SKM-1 treated with dmso at 0.1 percent for 144 hours (cell line): ENCODE measurements at regions not wholly inside any gene's neighbourhood (a gene's known extent, or its start where the extent isn't known, plus 50 kb on each side); places are given as distances from the start of the nearest gene placed in this dataset.
"Not testable (repeated sequence)": the region's sequence is repeated elsewhere in the genome, so short reads cannot be mapped to it uniquely, and the experiment has no call there.

Source experiments
- DNase-seq: peaks from one replicate; lab custom pipeline; 2025; ENCODE audit not compliant: unreplicated experiment; lab: John Stamatoyannopoulos, UW

- DNase-seq = no peak
Observed at GRCh38 chr5:87034557-87034956, 233.1 kb upstream of the RASA1 start.

DNA sequence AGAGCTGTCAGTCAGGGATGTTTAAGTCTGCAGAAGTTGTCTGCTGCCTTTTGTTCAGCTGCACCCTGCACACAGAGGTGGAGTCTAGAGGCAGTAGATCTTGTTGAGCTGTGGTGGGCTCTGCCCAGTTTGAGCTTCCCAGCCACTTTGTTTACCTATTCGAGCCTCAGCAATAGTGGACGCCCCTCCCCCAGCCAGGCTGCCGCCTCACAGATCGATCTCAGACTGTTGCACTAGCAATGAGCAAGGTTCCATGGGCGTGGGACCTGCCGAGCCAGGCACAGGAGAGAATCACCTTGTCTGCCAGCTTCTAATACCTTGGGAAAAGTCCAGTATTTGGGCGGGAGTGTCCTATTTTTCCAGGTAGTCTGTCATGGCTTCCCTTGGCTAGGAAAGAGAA lies 225.1 kb upstream of the RASA1 start:
- DNase-seq = no peak

DNA sequence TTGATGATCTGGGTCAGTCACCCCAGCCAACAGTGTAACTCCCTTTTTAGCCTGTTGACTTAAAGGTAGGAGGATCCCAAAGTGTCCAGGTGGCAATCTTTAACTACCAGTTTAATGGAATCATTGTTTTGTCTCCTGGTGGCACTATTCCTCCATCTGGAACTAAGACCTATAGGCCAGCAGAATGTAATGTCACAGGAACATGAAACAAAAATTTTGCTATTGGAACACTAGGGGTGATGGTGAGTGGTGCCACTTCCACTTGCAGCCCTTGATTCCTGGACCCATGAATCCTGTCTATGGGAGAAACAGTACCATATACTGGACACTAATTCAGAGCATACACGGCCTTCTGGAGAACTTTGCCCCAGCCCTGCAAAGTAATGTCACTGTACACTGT lies 219.5 kb upstream of the RASA1 start:
- DNase-seq = no peak

- DNase-seq = not testable (repeated sequence)
Observed at GRCh38 chr5:87049012-87049411, 218.7 kb upstream of the RASA1 start.

DNA sequence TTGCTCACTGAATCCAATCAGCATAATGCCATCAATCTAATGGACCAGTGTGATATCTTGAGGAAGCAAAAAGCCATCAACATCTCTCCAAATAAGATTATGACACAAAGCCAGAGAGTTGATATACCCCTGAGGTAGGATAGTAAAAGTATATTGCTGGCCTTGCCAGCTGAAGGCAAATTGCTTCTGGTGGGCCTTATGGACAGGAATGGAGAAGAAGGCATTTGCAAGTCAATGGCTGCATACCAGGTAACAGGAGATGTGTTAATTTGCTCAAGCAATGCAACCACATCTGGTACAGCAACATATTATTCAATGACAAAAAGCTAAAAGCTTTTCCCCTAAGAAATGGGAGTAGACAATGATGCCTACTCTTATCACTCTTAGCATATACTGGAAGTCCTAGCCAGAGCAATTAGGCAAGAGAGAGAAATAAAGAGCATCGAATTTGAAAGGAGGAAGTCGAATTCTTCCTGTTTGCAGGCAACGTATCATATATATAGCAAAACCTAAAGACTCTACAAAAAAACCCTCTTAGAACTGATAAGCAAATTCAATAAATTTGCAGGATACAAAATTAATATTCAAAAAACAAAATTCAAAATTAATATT lies 216.1 kb upstream of the RASA1 start:
- DNase-seq = peak; percentile 33

DNA sequence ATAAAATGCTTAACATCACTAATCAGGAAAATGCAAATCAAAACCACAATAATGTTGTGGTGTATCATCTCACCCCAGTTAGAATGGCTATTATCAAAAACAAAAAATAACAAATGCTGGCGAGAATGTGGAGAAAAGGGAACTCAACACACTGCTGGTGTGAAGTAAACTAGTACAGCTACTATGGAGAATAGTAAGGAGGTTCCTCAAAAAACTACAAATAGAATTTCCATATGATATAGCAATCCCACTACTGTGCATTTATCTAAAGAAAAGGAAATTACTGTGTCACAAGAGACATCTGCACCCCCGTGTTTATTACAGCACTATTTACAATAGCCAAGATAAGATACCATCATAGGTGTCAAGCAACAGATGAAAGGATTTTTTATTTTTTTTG lies 214.5 kb upstream of the RASA1 start:
- DNase-seq = peak; percentile 1

- DNase-seq = no peak
Observed at GRCh38 chr5:87054821-87055220, 212.9 kb upstream of the RASA1 start.

- no peak for DNase-seq
Observed at GRCh38 chr5:87061046-87061445, 206.6 kb upstream of the RASA1 start.

DNA sequence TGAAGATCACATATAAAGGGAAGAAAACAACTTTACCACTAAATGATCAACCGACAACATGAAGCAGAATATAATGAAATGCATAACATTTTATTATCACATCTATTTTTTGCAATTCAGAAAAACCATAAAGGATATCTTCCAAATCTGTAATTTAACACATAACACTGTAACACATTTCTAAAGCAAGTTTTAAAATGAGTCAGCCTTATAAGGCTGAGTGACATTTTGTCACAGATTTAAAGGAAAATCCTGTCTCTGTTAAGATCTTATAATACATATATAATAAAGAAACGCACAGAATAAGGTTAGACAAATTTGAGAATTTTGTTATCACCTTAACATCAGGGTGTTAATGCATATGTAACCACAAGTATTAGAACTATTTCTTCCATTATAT lies 198.4 kb upstream of the RASA1 start:
- no peak for DNase-seq

- DNase-seq = peak; percentile 5
Observed at GRCh38 chr5:87069974-87070608, 197.6 kb upstream of the RASA1 start.

DNA sequence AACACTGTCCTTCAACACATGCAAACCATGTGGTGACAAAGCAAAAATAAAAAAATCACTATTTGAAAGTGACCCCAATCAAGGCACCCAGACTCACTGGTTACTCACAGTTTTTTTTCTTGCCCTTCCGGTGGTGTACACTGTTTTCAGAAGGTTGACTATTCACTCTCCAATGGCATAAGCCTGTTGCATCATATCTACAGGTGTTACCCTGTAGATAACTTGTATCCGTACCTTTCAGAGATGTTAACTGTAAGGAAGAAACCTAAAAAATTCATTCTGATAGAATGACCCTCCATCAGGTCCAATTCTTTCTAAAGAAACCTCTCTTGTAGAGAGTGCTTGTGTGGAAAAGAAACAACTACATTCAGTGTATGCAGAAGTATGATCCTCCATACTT lies 193.6 kb upstream of the RASA1 start:
- DNase-seq = no peak

GRCh38 chr5:87074934-87075541 lies 192.6 kb upstream of the RASA1 start:
- DNase-seq = peak; percentile 26

DNA sequence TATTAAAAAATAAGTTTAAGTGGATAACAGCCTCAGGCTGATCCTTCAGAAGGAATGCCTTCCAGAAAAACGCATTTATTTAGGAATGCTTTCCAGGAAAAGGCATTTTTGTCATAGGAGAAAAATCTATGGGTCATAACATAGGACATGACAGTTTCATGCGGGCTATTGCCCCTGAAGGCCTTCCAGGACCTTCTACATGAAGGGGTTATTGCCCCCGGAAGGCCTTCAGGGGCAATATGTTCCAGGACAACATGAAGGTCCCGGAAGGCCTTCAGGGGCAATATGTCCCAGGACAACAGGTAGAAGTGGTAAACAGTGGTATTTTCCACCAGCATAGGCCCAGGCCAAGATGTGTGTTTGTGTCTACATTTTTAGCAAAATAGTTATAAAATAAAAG lies 191.3 kb upstream of the RASA1 start:
- DNase-seq = no peak

- DNase-seq = no peak
Observed at GRCh38 chr5:87076931-87077330, 190.8 kb upstream of the RASA1 start.

GRCh38 chr5:87079219-87079618 lies 188.5 kb upstream of the RASA1 start:
- DNase-seq = no peak

DNA sequence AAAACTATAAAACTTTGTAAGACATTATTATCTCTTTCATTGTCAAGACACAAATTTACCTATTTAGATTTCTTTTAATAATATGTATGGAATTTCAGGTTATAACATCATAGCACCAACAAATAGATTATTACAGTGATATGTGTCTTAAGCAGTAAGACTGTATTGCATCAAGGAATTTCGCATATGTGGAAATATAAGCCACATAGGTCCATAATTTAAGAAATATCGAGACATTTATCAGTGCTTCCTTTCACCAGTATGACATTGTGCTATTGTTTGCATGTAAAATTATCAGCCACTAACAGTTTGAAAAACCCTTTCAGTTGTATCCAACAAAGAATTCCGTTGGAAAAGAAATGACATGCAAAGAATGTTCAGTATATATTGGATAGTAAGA lies 186.7 kb upstream of the RASA1 start:
- no peak for DNase-seq

DNA sequence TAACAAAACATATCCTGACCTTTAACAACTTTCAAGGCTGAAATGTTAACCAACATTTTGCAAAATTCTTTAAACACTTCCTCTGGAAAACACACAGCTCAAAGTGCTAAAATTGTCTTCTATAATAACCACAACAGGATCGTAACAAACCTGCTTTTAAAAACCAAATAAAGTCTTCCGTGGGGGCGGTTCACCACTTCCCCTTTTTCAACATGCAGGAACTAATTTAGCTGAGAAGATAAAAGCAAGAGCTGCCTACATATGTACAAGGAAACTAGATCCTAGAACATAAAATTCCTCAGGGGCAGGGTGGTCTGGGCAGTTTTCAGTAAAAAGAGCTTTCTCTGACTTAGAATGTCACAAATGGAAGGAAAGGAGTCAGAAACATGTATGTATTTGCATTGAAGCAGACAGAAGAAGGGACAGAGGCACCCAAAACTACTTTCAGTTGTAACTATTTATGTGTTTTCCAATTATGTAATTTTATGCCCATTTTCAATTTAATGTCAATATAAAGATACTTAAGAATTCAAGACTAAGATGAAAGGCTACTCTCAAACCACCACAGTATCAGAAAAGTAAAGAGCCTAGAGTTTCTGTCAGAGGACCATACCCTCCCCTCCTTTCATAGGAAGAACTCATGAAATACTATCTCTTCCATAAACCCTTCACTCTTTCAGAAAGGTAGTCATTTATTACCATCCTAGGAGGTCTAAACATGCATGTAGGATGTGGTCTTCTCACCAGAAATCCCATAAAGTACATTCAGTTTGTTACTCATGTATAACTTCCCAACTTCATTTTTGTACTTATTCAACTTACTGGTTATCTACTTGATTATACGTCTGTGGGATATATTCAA lies 185.9 kb upstream of the RASA1 start:
- peak; percentile 78 for DNase-seq

- no peak for DNase-seq
Observed at GRCh38 chr5:87094347-87094746, 173.3 kb upstream of the RASA1 start.

GRCh38 chr5:87094833-87095232 lies 172.8 kb upstream of the RASA1 start:
- DNase-seq = no peak

DNA sequence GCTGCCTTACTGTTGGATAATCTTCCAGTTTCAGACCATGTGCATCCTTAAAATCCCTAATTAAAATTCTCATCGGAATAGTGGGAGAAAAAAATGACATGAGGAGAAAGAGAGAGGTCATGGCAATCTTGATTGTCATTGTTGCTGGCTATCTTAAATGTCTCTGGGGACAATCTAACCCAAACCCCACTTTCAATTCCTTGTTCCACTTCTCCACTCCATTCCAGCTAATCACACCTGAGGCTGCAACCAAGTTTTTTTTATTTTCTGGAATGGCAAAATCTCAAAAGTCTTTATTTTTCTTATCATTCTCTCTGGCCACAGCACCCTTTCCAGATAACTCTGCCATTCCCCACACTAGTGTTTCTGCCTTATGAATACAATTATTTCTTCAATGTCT lies 171.9 kb upstream of the RASA1 start:
- DNase-seq = no peak

DNA sequence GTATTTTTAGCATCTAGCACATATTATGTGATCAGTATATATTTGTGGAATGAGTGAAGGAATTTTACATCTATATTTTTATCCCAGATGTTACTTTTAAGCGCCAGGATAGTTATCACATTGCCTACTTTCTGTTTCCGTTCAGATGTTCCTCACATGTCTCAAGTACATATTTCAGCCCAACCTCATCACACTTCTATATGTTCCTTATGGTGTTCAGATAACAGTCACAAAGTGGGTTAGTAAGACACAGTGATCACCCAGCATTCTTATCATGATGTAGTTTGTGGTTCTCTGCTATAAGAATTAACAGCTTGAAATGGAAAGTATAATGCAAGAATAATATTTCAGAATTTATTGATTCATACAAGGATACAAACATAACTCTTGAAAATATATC lies 170.0 kb upstream of the RASA1 start:
- DNase-seq = no peak
